K562 (cell line): ENCODE measurements at regions not wholly inside any gene's neighbourhood (a gene's known extent, or its start where the extent isn't known, plus 50 kb on each side); places are given as distances from the start of the nearest gene placed in this dataset.

ENCODE experiments used
- CTCF ChIP-seq, 3 experiments: IDR thresholded peaks in 2 of 3; conservative IDR thresholded peaks in 1 of 3; 2 replicates each; pipeline ENCODE4 v1.5.1; 2011 to 2012; ENCODE audit warnings: low read length in 3 of 3, mild to moderate bottlenecking in 3 of 3, control low read depth in 2 of 3, improper control_type of control experiment in 1 of 3, inconsistent platforms in 1 of 3, low read depth in 1 of 3, mixed read lengths in 1 of 3, moderate library complexity in 1 of 3; ENCODE audit not compliant: insufficient read depth in 2 of 3
- ETV6 ChIP-seq, 3 experiments: fragments of 150-350 bp in 1 of 3; sonication (generic) in 1 of 3; formaldehyde crosslinking in 1 of 3; IDR thresholded peaks; 2 replicates each; pipeline versions ENCODE4 v1.6.1 to v1.8.0; 2014 to 2022; ENCODE audit warnings: borderline replicate concordance in 2 of 3, low read depth in 2 of 3, antibody characterized with exemption in 1 of 3, low read length in 1 of 3, mild to moderate bottlenecking in 1 of 3, missing genetic modification reagents in 1 of 3
- EZH2 ChIP-seq: IDR thresholded peaks from 2 replicates; pipeline ENCODE4 v1.6.1; 2012; ENCODE audit warnings: low read depth, mild to moderate bottlenecking, inconsistent platforms, low read length, borderline replicate concordance
- HDAC8 ChIP-seq: fragments of 450-650 bp; IDR thresholded peaks from 2 replicates; pipeline ENCODE4 v1.6.1; 2016; ENCODE audit warnings: mild to moderate bottlenecking, missing genetic modification characterization, moderate library complexity, missing compliant biosample characterization
- ZC3H4 ChIP-seq: sonication (generic); formaldehyde crosslinking; IDR thresholded peaks from 2 replicates; pipeline ENCODE4 v1.9.0; 2021; ENCODE audit warnings: missing genetic modification reagents, borderline replicate concordance
- ZKSCAN1 ChIP-seq: fragments of 150-350 bp; IDR thresholded peaks from 2 replicates; pipeline ENCODE4 v1.6.1; 2016; ENCODE audit warnings: low read depth, low read length
- ZZZ3 ChIP-seq: fragments of 450-650 bp; IDR thresholded peaks from 2 replicates; pipeline ENCODE4 v1.6.1; 2016; ENCODE audit warnings: antibody characterized with exemption, mild to moderate bottlenecking, moderate library complexity

- TF ChIP-seq ZKSCAN1 (no peak), ZC3H4 (CRISPR knock-in tag) (no peak), CTCF (IDR thresholded peaks at IDR 0.05 in 2 of 3, conservative IDR thresholded peaks at IDR 0.05 in 1 of 3; ENCODE audit: insufficient read depth in 2 of 3, low read depth in 1 of 3, low read length in 3 of 3) (no peak), ZZZ3 (no peak), EZH2 (no peak), ETV6 (IDR thresholded peaks at IDR 0.05; ENCODE audit: borderline replicate concordance in 1 of 2, low read depth in 2 of 2, low read length in 1 of 2) (no peak), ETV6 (CRISPR knock-in tag; IDR thresholded peaks at IDR 0.05; ENCODE audit: borderline replicate concordance) (no peak), HDAC8 (tag) (no peak)
Observed at GRCh38 chrX:40167850-40168479, 70.2 kb upstream of the BCOR start.
